ENCODE measurements at regions not wholly inside any gene's neighbourhood (a gene's known extent, or its start where the extent isn't known, plus 50 kb on each side); places are given as distances from the start of the nearest gene placed in this dataset.

- no peak for DNase-seq
- 74% methylated on average over 2 of the region's 2 CpGs; no CpG with 5 or more reads in 1 of the 2 donors for WGBS, 2 donors (ENCODE audit: low coverage in 1 of 2)
- H3K4me3 ChIP-seq, result no peak overlapping the region
- in situ Hi-C loops (cut with MboI; ENCODE audit: low pct_ligation_motif_present in 1 of 4, low pct_unique_long_range_greater_than_20kb in 1 of 4, low sequenced_read_pairs in 3 of 4) (no loop called here), intact Hi-C loops (cut with DNase I; ENCODE audit: low total_unique reads) (no loop called here)
- TF ChIP-seq EP300 (IDR thresholded peaks at IDR 0.05; ENCODE audit: low read depth), result no peak
- TF ChIP-seq CTCF (IDR thresholded peaks at IDR 0.05), result no peak
- TF ChIP-seq POLR2AphosphoS5 (IDR thresholded peaks at IDR 0.05), result no peak
- no peak for TF ChIP-seq POLR2A (IDR thresholded peaks at IDR 0.05)
- H3K27me3 ChIP-seq, result no peaks in the 10 kb centered on the region
- no peak overlapping the region for H3K27ac ChIP-seq
- no peaks in the 10 kb centered on the region for H3K36me3 ChIP-seq
- H3K4me1 ChIP-seq, result peaks cover 0 to 12% (median 0%) of the 10 kb centered on the region in 4 donors
- no peaks in the 10 kb centered on the region for H3K9me3 ChIP-seq
These were observed 60.2 kb downstream of the MID1IP1 start for GRCh38 chrX:38861489-38861888.

- in situ Hi-C loops (cut with MboI; ENCODE audit: low pct_ligation_motif_present in 1 of 4, low pct_unique_long_range_greater_than_20kb in 1 of 4, low sequenced_read_pairs in 3 of 4), result no loop called here
- 68% methylated on average over 3 of the region's 3 CpGs; no CpG with 5 or more reads in 1 of the 2 donors for WGBS, 2 donors (ENCODE audit: low coverage in 1 of 2)
These were observed 60.8 kb downstream of the MID1IP1 start for GRCh38 chrX:38862100-38862499.

GRCh38 chrX:38864165-38864564 lies 62.9 kb downstream of the MID1IP1 start:
- 52% methylated on average over 1 of the region's 1 CpG; no CpG with 5 or more reads in 1 of the 2 donors for WGBS, 2 donors (ENCODE audit: low coverage in 1 of 2)
- no peaks in the 10 kb centered on the region for H3K27me3 ChIP-seq

More at GRCh38 chrX:38862100-38862499, 60.8 kb downstream of the MID1IP1 start:
- Histone ChIP-seq H3K27ac (no peak overlapping the region), H3K4me1 (peaks cover 0 to 12% (median 0%) of the 10 kb centered on the region in 4 donors), H3K9me3 (no peaks in the 10 kb centered on the region), H3K36me3 (no peaks in the 10 kb centered on the region), H3K4me3 (no peak overlapping the region), H3K27me3 (no peaks in the 10 kb centered on the region)
- intact Hi-C loops (cut with DNase I; ENCODE audit: low total_unique reads), result no loop called here
- DNase-seq, result no peak
- TF ChIP-seq POLR2AphosphoS5 (IDR thresholded peaks at IDR 0.05) (no peak), POLR2A (IDR thresholded peaks at IDR 0.05) (no peak), EP300 (IDR thresholded peaks at IDR 0.05; ENCODE audit: low read depth) (no peak)

GRCh38 chrX:38868321-38868720 lies 67.1 kb downstream of the MID1IP1 start:
- 78% methylated on average over 6 of the region's 6 CpGs; no CpG with 5 or more reads in 1 of the 2 donors for WGBS, 2 donors (ENCODE audit: low coverage in 1 of 2)
- H3K27ac ChIP-seq, result no peak overlapping the region

More at GRCh38 chrX:38864165-38864564, 62.9 kb downstream of the MID1IP1 start:
- in situ Hi-C loops (cut with MboI; ENCODE audit: low pct_ligation_motif_present in 1 of 4, low pct_unique_long_range_greater_than_20kb in 1 of 4, low sequenced_read_pairs in 3 of 4), result no loop called here
- TF ChIP-seq CTCF (IDR thresholded peaks at IDR 0.05), result no peak
- TF ChIP-seq POLR2A (IDR thresholded peaks at IDR 0.05), result no peak
- peaks cover 0 to 12% (median 0%) of the 10 kb centered on the region in 4 donors for H3K4me1 ChIP-seq
- intact Hi-C loops (cut with DNase I; ENCODE audit: low total_unique reads), result no loop called here
- no peak overlapping the region for H3K27ac ChIP-seq
- DNase-seq, result no peak
- no peaks in the 10 kb centered on the region for H3K9me3 ChIP-seq
- H3K4me3 ChIP-seq, result no peak overlapping the region
- H3K36me3 ChIP-seq, result no peaks in the 10 kb centered on the region

More at GRCh38 chrX:38868321-38868720, 67.1 kb downstream of the MID1IP1 start:
- Histone ChIP-seq H3K9me3 (no peaks in the 10 kb centered on the region), H3K4me1 (peaks cover 0 to 12% (median 0%) of the 10 kb centered on the region in 4 donors), H3K36me3 (no peaks in the 10 kb centered on the region), H3K27me3 (no peaks in the 10 kb centered on the region), H3K4me3 (no peak overlapping the region)
- TF ChIP-seq POLR2A (IDR thresholded peaks at IDR 0.05) (no peak), EP300 (IDR thresholded peaks at IDR 0.05; ENCODE audit: low read depth) (no peak), POLR2AphosphoS5 (IDR thresholded peaks at IDR 0.05) (no peak), CTCF (IDR thresholded peaks at IDR 0.05) (no peak)
- in situ Hi-C loops (cut with MboI; ENCODE audit: low pct_ligation_motif_present in 1 of 4, low pct_unique_long_range_greater_than_20kb in 1 of 4, low sequenced_read_pairs in 3 of 4), result no loop called here
- intact Hi-C loops (cut with DNase I; ENCODE audit: low total_unique reads), result no loop called here
- no peak for DNase-seq

All from transverse colon (tissue), 4 donors.